NCI-H345 treated with DMSO at 0.1 percent for 48 hours (cell line): ENCODE measurements at regions not wholly inside any gene's neighbourhood (a gene's known extent, or its start where the extent isn't known, plus 50 kb on each side); places are given as distances from the start of the nearest gene placed in this dataset.
"Not testable (repeated sequence)": the region's sequence is repeated elsewhere in the genome, so short reads cannot be mapped to it uniquely, and the experiment has no call there.

Experiments used
- DNase-seq: peaks from one replicate; lab custom pipeline; 2025; ENCODE audit not compliant: unreplicated experiment; lab: John Stamatoyannopoulos, UW

GRCh38 chr18:4797002-4797685, 342.0 kb upstream of the DLGAP1 start:
- DNase-seq = no peak

GRCh38 chr18:4789506-4789905, 334.4 kb upstream of the DLGAP1 start:
- DNase-seq = no peak

DNA sequence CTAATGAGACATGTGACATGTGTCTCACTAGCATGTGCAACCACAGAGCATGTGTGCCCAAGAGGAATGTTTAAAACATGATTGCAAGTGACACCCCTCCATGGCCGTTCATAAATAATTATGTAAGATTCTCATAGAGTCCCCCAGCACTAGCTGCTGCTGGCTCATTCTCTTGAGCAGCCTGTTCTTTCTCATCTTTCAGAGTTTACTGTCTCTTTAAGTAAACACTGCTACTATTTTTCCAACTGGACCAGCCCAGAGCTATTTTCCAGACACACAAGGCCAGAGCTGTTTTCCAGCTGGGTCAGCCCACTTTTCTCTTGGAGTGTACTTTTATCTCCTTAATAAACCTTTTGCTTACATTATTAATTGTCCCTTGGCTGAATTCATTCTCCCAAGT, 326.8 kb upstream of the DLGAP1 start:
- no peak for DNase-seq

GRCh38 chr18:4765401-4765800, 310.3 kb upstream of the DLGAP1 start:
- DNase-seq = no peak

- DNase-seq = no peak
Observed at GRCh38 chr18:4762330-4762729, 307.2 kb upstream of the DLGAP1 start.

DNA sequence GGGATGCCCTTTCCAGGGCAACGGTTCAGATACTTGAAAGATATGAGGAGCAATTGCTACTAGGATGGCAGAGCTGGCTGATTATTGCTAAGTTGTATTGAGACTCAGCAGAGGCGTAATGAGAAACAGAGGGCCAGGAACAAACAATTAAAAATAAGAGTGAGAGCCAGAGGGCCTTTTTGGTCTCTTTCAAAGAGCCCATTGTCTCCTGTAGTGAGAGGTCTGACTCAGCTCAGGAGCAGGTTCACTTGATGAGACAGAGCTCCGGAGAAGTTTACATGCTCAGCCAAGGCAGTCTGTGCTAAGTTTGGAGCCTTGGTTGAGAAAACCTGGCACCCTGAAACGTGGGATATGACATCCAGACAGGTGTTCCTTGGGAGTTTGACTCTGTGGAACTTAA, 303.9 kb upstream of the DLGAP1 start:
- DNase-seq = no peak

GRCh38 chr18:4755848-4756247, 300.7 kb upstream of the DLGAP1 start:
- no peak for DNase-seq

GRCh38 chr18:4753151-4753550, 298.0 kb upstream of the DLGAP1 start:
- not testable (repeated sequence) for DNase-seq

GRCh38 chr18:4751523-4751922, 296.4 kb upstream of the DLGAP1 start:
- DNase-seq = no peak

DNA sequence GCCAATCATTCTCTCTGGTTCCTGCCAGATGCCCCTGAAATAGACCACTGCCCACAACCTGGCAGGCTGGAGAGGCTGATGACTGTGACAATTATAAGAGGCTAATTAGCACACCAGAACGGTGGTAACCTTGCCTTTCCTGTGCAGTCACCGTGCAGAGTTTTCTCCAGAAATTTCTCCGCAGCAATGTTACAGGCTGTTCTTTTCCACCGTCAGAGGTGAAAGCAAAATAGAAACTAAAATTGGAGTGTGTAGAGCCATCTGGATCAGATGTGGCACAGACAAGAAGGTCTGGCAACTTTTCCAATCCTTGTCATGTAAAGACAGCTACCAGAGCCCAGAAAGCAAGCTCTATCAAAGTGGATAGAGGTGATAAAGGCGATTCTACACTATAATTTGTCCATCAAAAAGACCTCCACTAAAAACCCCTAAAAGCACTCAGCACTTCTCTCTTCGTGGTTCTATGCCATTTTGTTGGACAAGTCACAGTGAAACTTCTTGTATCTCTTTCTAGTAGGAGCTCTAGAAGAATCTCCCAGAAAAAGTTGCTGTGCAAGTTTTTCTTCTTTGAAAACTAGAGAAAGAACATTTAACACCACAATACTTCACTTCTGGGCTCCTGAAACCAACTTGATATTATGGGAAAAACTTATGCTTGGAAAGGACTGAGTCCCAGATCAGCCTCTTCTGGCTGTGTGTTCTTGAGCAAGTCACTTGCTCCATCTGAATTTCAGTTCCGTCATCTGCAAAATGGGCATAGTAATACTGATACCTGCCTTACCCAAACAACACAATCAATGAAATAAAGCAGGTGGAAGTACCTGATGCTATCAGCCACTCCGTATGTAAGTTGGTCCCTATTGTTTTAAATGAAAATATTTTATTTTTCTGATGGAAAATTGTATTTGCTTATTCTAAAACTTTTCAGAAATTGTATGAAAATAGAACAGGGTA, 295.6 kb upstream of the DLGAP1 start:
- no peak for DNase-seq

GRCh38 chr18:4748975-4749374, 293.9 kb upstream of the DLGAP1 start:
- no peak for DNase-seq

- DNase-seq = no peak
Observed at GRCh38 chr18:4734903-4735302, 279.8 kb upstream of the DLGAP1 start.

GRCh38 chr18:4734021-4734420, 278.9 kb upstream of the DLGAP1 start:
- no peak for DNase-seq

- DNase-seq = no peak
Observed at GRCh38 chr18:4721545-4721944, 266.4 kb upstream of the DLGAP1 start.

GRCh38 chr18:4720518-4720917, 265.4 kb upstream of the DLGAP1 start:
- DNase-seq = no peak

- no peak for DNase-seq
Observed at GRCh38 chr18:4705894-4706293, 250.8 kb upstream of the DLGAP1 start.

DNA sequence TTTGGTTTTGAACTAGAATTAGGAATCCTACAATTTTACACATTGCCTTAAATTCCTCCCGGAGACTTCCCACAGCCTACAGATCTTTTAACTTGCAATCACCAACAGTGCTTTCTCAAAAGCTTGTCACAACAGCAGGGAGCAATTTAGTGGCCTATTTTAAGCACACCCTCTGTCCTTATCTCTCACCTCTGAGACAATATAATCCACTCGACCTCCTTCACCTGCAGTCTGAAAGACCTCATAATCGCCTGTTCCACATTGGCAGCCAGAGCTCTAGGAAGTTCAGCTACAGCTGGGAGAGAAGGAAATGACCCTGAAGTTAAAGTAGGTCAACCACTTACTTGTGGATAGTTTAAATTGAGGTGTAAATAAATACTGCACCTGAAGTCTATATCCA, 249.7 kb upstream of the DLGAP1 start:
- no peak for DNase-seq

- no peak for DNase-seq
Observed at GRCh38 chr18:4691836-4692235, 236.7 kb upstream of the DLGAP1 start.

DNA sequence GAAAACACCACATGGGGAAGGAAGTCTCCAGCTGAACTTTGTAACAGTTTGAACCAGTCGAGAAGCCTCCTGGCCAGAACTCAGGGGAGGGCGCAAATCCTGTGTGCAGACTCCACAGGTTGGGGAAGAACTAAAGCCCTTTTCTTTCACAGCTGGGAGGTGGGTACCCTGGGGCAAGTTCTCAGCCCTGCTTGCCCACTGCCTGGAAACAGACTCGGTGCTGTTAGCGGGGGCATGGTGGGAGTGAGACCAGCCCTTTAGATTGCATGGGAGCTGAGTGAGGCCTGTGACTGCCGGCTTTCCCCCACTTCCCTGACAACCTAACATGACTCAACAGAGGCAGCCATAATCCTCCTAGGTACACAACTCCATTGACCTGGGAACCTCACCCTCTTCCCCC, 223.6 kb upstream of the DLGAP1 start:
- DNase-seq = not testable (repeated sequence)

GRCh38 chr18:4677006-4677405, 221.9 kb upstream of the DLGAP1 start:
- no peak for DNase-seq

- no peak for DNase-seq
Observed at GRCh38 chr18:4672162-4672561, 217.1 kb upstream of the DLGAP1 start.

GRCh38 chr18:4658804-4659203, 203.7 kb upstream of the DLGAP1 start:
- no peak for DNase-seq
